ENCODE measurements at regions not wholly inside any gene's neighbourhood (a gene's known extent, or its start where the extent isn't known, plus 50 kb on each side); places are given as distances from the start of the nearest gene placed in this dataset.

DNA sequence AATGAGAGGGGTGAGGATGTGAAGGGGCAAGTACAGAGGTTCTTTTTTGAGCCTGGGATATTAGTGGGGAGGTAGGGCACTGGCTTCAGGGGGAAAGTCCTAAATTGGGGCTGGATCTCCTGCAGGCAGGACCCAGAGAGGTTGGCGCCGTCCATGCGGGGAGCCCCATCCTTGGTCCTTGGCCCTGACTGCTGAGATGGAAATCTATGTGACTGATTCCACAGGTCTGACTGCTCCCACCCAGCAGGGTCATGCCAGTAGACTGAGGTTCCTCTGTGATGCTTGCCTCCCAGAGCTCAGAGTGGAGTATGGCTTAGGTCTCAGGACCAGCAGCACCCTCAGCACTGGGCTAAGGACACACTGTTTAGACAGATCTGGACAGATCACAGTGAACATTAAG, 988.6 kb upstream of the TMEM132C start:
- TF ChIP-seq, protein P1, sequence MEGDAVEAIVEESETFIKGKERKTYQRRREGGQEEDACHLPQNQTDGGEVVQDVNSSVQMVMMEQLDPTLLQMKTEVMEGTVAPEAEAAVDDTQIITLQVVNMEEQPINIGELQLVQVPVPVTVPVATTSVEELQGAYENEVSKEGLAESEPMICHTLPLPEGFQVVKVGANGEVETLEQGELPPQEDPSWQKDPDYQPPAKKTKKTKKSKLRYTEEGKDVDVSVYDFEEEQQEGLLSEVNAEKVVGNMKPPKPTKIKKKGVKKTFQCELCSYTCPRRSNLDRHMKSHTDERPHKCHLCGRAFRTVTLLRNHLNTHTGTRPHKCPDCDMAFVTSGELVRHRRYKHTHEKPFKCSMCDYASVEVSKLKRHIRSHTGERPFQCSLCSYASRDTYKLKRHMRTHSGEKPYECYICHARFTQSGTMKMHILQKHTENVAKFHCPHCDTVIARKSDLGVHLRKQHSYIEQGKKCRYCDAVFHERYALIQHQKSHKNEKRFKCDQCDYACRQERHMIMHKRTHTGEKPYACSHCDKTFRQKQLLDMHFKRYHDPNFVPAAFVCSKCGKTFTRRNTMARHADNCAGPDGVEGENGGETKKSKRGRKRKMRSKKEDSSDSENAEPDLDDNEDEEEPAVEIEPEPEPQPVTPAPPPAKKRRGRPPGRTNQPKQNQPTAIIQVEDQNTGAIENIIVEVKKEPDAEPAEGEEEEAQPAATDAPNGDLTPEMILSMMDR (IDR thresholded peaks at IDR 0.05; ENCODE audit: low read length), result no peak
- TF ChIP-seq EZH2 (IDR thresholded peaks at IDR 0.05; ENCODE audit: borderline replicate concordance, low read length), result no peak
